AG04449 (cell line): ENCODE measurements at regions not wholly inside any gene's neighbourhood (a gene's known extent, or its start where the extent isn't known, plus 50 kb on each side); places are given as distances from the start of the nearest gene placed in this dataset.

Experiments used
- CTCF ChIA-PET: fragments of 350-600 bp; formaldehyde crosslinking; extraction: SDS; loops from one replicate; lab custom pipeline; 2021; ENCODE audit warnings: antibody characterized with exemption; lab: Yijun Ruan, JAX
- POLR2A ChIA-PET: fragments of 400-600, 350-600 bp; formaldehyde crosslinking; extraction: SDS; loops from one replicate; lab custom pipeline; 2020; ENCODE audit warnings: antibody characterized with exemption, inconsistent platforms; lab: Yijun Ruan, JAX
- DNase-seq: peaks from one replicate; pipeline ENCODE4 v3.0.0-alpha.2; 2010; ENCODE audit warnings: low read depth, low spot score
- H3K4me3 ChIP-seq: 2 replicates; pipeline ENCODE4 v1.5.1; 2011; ENCODE audit warnings: low read depth, mild to moderate bottlenecking, control low read depth, low read length
- TF ChIP-seq, protein P1 (sequence below): IDR thresholded peaks from one replicate; pipeline ENCODE4 v1.5.1; 2011; ENCODE audit warnings: mild to moderate bottlenecking, moderate library complexity, low read length, control low read depth, inconsistent platforms; ENCODE audit not compliant: insufficient read depth; ENCODE audit errors: missing control alignments

DNA sequence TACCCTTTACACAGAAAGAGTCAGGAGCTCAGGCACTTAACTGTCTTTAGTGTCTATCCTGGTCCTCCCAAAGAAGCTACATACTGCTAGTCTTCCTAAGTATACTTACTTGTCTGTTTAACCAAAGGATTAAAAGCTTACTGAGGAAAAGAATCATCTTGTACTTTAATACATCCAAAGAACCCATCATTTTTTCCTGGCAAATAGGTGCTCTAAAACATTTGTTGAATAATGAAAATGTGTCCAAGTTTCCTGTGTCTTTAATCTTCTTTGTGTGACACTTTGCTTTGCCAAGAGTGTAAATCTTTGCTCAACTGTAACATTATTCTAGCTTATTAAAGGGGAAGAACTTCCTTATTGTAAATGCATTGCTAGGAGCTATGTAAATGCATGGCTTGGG lies 519.2 kb downstream of the OTOL1 start:
- H3K4me3 ChIP-seq: no peak overlapping the region
- ChIA-PET POLR2A (no interaction called here), CTCF (interaction anchor here (1.1 kb wide), 1 partner anchor 11 kb away, joined by 3 read pairs; no protein-coding TSS in a partner anchor)
- TF ChIP-seq, protein P1, sequence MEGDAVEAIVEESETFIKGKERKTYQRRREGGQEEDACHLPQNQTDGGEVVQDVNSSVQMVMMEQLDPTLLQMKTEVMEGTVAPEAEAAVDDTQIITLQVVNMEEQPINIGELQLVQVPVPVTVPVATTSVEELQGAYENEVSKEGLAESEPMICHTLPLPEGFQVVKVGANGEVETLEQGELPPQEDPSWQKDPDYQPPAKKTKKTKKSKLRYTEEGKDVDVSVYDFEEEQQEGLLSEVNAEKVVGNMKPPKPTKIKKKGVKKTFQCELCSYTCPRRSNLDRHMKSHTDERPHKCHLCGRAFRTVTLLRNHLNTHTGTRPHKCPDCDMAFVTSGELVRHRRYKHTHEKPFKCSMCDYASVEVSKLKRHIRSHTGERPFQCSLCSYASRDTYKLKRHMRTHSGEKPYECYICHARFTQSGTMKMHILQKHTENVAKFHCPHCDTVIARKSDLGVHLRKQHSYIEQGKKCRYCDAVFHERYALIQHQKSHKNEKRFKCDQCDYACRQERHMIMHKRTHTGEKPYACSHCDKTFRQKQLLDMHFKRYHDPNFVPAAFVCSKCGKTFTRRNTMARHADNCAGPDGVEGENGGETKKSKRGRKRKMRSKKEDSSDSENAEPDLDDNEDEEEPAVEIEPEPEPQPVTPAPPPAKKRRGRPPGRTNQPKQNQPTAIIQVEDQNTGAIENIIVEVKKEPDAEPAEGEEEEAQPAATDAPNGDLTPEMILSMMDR: no peak
- DNase-seq: no peak

DNA sequence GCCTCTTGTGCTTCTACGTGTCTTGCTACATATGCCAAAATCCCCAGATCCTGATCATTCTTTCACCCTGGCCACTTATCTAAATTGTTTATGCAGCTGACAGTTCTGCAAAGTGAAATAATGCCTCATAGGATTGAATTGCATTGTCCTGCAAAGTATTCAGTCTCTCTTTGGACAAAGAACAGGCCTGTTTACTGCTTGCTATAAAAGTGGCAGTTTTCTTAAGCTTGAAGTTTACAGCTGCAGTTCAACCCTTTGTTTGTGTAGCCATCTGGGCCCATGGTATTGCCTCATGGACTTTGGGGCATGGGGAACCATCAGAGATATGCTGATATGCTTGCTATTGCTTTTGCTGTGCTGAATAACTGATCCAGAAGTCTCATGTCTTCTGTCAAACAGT lies 523.2 kb downstream of the OTOL1 start:
- ChIA-PET POLR2A (no interaction called here), CTCF (no interaction called here)
- TF ChIP-seq, protein P1: no peak
- H3K4me3 ChIP-seq: no peak overlapping the region
- DNase-seq: no peak

DNA sequence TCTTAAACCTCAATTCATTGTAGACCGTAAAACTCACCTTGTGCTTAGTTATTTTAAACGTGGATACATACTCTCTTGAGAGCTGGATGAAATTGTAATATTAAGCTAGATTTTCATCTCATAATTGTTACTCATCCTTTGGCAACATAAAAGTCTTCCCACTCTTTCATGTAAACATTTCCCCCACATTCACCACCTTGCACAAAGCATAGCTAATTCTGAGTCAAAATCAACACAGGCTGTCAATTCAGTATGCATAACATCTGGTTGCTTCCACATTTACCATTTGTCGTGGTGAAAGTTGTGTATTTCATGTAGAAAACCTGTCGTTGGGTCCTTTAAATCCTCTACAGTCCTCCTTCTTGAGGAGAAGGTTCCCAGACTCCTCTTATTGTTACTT lies 524.6 kb downstream of the OTOL1 start:
- no peak overlapping the region for H3K4me3 ChIP-seq
- CTCF ChIA-PET: no interaction called here
- DNase-seq: no peak
- TF ChIP-seq, protein P1: no peak
- POLR2A ChIA-PET: no interaction called here

DNA sequence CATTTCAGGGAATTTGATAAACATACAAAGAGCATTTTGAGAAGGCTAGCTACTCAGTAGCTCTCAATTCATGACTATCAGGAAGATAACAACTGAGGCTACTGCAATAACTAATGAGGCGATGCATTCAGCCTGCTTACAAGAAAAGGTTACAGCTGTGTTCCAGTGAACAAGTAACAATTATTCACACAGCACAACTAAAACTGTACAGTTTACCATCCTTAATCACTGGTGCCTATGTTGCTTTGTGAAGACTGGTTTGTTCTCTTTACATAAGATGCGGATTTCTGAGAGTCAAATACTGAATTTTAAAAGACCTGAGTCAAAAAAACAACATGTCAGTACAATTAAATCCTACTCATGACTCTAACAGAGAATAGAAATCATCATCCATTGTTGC lies 526.3 kb downstream of the OTOL1 start:
- CTCF ChIA-PET: no interaction called here
- POLR2A ChIA-PET: no interaction called here
- no peak for DNase-seq
- TF ChIP-seq, protein P1: no peak
- no peak overlapping the region for H3K4me3 ChIP-seq

DNA sequence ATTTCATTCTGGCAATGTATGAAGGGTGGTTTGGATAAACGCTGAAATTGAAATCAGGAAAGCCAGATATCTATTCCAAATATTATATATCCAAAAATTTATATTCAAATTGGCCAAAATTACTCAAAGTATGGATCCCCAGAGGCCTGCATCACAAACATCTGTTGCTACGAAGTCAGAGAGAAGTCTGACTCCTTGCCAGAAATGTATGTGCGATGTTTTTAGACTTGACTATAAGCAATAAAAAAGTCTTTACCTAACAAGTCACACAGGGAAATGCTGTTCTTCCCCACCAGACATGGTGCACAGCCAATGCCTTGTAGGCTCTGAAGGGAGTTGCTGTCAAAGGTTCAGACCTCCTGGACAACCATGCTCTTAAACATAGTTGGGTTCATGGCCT lies 533.1 kb downstream of the OTOL1 start:
- no peak for DNase-seq
- POLR2A ChIA-PET: no interaction called here
- CTCF ChIA-PET: no interaction called here
- TF ChIP-seq, protein P1: no peak
- H3K4me3 ChIP-seq: no peak overlapping the region

DNA sequence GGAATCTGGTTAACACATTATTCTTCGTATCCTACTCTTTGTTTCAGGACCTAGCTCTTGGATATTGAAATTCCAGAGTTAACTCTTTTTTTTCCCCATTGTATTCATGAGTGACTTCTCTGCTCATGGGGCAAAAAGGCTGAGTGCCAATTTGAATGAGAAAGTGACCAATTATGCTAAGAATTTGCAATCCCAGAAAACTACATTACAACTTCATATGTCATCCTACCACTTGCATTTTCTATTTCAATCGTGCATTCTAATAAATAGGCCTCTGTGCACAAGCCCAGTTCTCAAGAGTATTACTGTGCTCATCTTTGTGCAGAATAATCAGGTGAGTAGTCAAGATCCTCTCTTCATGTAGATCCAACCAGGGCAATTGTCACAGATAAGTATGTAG lies 537.8 kb downstream of the OTOL1 start:
- no peak overlapping the region for H3K4me3 ChIP-seq
- ChIA-PET POLR2A (no interaction called here), CTCF (no interaction called here)
- peak; percentile 37 for DNase-seq
- TF ChIP-seq, protein P1: no peak
